Upper lobe of right lung (tissue), 1 donor: ENCODE measurements at regions not wholly inside any gene's neighbourhood (a gene's known extent, or its start where the extent isn't known, plus 50 kb on each side); places are given as distances from the start of the nearest gene placed in this dataset.

Experiments used
- ATAC-seq: fragments of 200-7000 bp; cut with Tn5 transposase; one replicate; pipeline ENCODE4 v1.9.1; 2020; ENCODE audit warnings: mild to moderate bottlenecking, moderate library complexity
- DNase-seq: peaks from one replicate; pipeline ENCODE4 v3.0.0-alpha.2; 2020
- H3K27ac ChIP-seq: fragments of 200-600 bp; one replicate; pipeline ENCODE4 v1.8.0; 2022
- H3K27me3 ChIP-seq: fragments of 200-600 bp; one replicate; pipeline ENCODE4 v1.8.0; 2022; ENCODE audit warnings: mild to moderate bottlenecking
- H3K36me3 ChIP-seq: fragments of 200-600 bp; one replicate; pipeline ENCODE4 v1.8.0; 2022
- H3K4me1 ChIP-seq: fragments of 200-600 bp; one replicate; pipeline ENCODE4 v1.8.0; 2022
- H3K4me3 ChIP-seq: fragments of 200-600 bp; one replicate; pipeline ENCODE4 v1.8.0; 2022; ENCODE audit warnings: mild to moderate bottlenecking
- H3K9me3 ChIP-seq: fragments of 200-600 bp; one replicate; pipeline ENCODE4 v1.8.0; 2022
- CTCF ChIP-seq: fragments of 200-600 bp; IDR thresholded peaks from one replicate; pipeline ENCODE4 v1.8.0; 2022; ENCODE audit warnings: antibody characterized with exemption
- intact Hi-C: fragments of 100-400 bp; cut with DNase I; formaldehyde crosslinking; loops from one replicate; pipeline ENCODE4 v1.11.0; 2022
- donor health status: DM: no; HTN: yes; CAD: no; lungs with severe emphysema.

GRCh38 chr11:119551420-119552105, 128.6 kb upstream of the THY1 start:
- no peak overlapping the region for H3K27ac ChIP-seq
- no peak for ATAC-seq
- no peak for TF ChIP-seq CTCF
- no peaks in the 10 kb centered on the region for H3K36me3 ChIP-seq
- no peak overlapping the region for H3K4me3 ChIP-seq
- DNase-seq = no peak
- H3K27me3 ChIP-seq = no peaks in the 10 kb centered on the region
- no peaks in the 10 kb centered on the region for H3K4me1 ChIP-seq
- intact Hi-C loops = no loop called here
- no peaks in the 10 kb centered on the region for H3K9me3 ChIP-seq

GRCh38 chr11:119550053-119550752, 127.2 kb upstream of the THY1 start:
- Histone ChIP-seq H3K36me3 (no peaks in the 10 kb centered on the region), H3K27me3 (no peaks in the 10 kb centered on the region), H3K27ac (no peak overlapping the region), H3K4me3 (no peak overlapping the region), H3K4me1 (no peaks in the 10 kb centered on the region), H3K9me3 (no peaks in the 10 kb centered on the region)
- TF ChIP-seq CTCF = no peak
- intact Hi-C loops = no loop called here
- ATAC-seq (no peak), DNase-seq (no peak)

- H3K4me3 ChIP-seq = no peak overlapping the region
- no peaks in the 10 kb centered on the region for H3K27me3 ChIP-seq
- no peaks in the 10 kb centered on the region for H3K9me3 ChIP-seq
- no peak for ATAC-seq
- H3K27ac ChIP-seq = no peak overlapping the region
- no peaks in the 10 kb centered on the region for H3K4me1 ChIP-seq
- intact Hi-C loops = no loop called here
- H3K36me3 ChIP-seq = no peaks in the 10 kb centered on the region
- no peak for DNase-seq
- no peak for TF ChIP-seq CTCF
Measured at GRCh38 chr11:119547511-119547910, 124.5 kb upstream of the THY1 start.

GRCh38 chr11:119545978-119546915, 123.3 kb upstream of the THY1 start:
- Histone ChIP-seq H3K4me3 (no peak overlapping the region), H3K9me3 (no peaks in the 10 kb centered on the region), H3K27ac (no peak overlapping the region), H3K27me3 (no peaks in the 10 kb centered on the region), H3K4me1 (no peaks in the 10 kb centered on the region), H3K36me3 (no peaks in the 10 kb centered on the region)
- DNase-seq (no peak), ATAC-seq (no peak)
- no peak for TF ChIP-seq CTCF
- intact Hi-C loops = no loop called here

- DNase-seq = no peak
- H3K27ac ChIP-seq = no peak overlapping the region
- no peaks in the 10 kb centered on the region for H3K4me1 ChIP-seq
- H3K36me3 ChIP-seq = no peaks in the 10 kb centered on the region
- intact Hi-C loops = no loop called here
- no peaks in the 10 kb centered on the region for H3K9me3 ChIP-seq
- peaks cover 6% of the 10 kb centered on the region for H3K27me3 ChIP-seq
- ATAC-seq = peak; percentile 29
- H3K4me3 ChIP-seq = no peak overlapping the region
- no peak for TF ChIP-seq CTCF
Measured at GRCh38 chr11:119540370-119541125, 117.6 kb upstream of the THY1 start.
